AG10803 (cell line): ENCODE measurements at regions not wholly inside any gene's neighbourhood (a gene's known extent, or its start where the extent isn't known, plus 50 kb on each side); places are given as distances from the start of the nearest gene placed in this dataset.

Source experiments
- DNase-seq: peaks from one replicate; pipeline ENCODE4 v3.0.0; 2010; ENCODE audit warnings: low read depth
- H3K4me3 ChIP-seq: 2 replicates; pipeline ENCODE4 v1.5.1; 2011; ENCODE audit warnings: mild to moderate bottlenecking, low read length, control low read depth
- TF ChIP-seq, protein P1 (sequence below): conservative IDR thresholded peaks from 2 replicates; pipeline ENCODE4 v1.5.1; 2011; ENCODE audit warnings: mild to moderate bottlenecking, low read length, control low read depth, inconsistent platforms

DNA sequence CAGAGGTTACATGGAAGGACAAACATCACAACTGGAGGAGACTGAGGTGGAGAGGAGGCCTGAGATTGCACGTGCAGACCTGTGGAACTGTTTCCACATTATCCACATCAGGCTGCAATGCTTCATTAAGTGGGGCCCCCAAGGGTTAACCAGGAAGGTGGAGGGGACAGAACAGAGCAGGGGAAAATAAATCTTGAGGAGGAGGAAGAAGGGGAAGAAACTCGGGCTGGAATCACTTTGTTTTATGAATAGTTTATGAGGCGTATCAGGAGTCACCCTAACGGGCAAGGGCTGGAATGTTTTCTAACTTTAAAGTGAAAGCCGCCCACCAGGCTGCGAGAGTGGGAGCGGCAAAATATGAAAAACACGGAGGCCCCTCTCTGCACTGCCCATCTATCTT lies 154.9 kb downstream of the WNT5A start:
- H3K4me3 ChIP-seq = no peak overlapping the region
- no peak for DNase-seq
- TF ChIP-seq, protein P1, sequence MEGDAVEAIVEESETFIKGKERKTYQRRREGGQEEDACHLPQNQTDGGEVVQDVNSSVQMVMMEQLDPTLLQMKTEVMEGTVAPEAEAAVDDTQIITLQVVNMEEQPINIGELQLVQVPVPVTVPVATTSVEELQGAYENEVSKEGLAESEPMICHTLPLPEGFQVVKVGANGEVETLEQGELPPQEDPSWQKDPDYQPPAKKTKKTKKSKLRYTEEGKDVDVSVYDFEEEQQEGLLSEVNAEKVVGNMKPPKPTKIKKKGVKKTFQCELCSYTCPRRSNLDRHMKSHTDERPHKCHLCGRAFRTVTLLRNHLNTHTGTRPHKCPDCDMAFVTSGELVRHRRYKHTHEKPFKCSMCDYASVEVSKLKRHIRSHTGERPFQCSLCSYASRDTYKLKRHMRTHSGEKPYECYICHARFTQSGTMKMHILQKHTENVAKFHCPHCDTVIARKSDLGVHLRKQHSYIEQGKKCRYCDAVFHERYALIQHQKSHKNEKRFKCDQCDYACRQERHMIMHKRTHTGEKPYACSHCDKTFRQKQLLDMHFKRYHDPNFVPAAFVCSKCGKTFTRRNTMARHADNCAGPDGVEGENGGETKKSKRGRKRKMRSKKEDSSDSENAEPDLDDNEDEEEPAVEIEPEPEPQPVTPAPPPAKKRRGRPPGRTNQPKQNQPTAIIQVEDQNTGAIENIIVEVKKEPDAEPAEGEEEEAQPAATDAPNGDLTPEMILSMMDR = no peak

DNA sequence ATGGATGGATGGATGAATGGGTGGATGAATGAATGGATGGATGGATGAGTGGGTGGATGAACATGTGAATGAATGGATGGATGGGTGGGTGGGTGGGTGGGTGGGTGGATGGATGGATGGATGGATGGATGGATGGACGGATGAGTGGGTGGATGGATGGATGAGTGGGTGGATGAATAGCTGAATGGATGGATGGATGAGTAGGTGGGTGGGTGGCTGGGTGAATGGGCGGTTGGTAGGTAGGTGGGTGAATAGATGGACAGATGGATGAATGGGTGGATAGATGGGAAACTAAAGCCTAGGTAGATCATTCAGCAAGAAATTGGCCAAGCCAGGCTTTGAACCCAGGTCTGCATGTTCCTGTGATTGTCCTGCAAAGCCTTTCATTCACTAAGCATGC lies 155.6 kb downstream of the WNT5A start:
- no peak for DNase-seq
- H3K4me3 ChIP-seq = no peak overlapping the region
- TF ChIP-seq, protein P1 = no peak

DNA sequence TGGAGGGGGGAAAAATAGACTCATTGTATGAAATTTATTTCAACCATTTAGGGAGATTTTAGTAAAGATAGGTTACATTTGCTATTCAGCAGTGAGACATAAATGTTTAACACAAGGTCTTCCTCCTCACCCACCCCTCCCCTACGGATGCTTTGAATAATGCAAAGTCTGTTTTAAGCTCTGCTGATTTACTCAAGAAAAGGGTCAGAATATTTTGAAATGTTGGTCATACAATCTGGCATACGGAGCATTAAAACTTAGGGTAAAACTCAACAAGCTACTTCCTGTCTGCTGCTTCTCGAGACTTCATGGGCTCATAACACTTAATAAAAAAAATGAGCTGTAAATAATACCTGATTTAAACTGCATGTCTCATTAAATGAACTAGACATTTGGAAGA lies 156.3 kb downstream of the WNT5A start:
- peak; percentile 47 for DNase-seq
- no peak overlapping the region for H3K4me3 ChIP-seq
- TF ChIP-seq, protein P1 = no peak

- TF ChIP-seq, protein P1 = no peak
- DNase-seq = peak; percentile 99
- H3K4me3 ChIP-seq = no peak overlapping the region
Observed at GRCh38 chr3:55330355-55330754, 156.8 kb downstream of the WNT5A start.

DNA sequence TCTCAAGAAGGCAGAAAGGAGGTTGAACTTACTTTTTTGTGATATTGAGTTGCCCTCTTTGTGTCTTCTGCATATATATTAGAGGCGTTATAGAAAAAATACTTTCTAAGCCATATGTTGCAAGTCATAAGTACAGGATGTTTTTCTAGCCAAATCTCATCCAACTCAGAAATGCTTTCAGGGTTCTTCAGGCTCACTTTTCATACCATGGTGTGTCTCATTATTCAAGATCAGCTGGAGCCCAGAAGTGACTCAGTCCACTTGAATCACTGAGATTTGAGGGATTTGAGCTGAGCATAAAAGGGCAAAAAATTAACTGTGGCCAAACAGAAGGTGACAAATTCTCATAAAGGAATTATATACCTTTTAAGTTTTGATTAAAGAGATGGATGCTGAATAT lies 157.3 kb downstream of the WNT5A start:
- no peak overlapping the region for H3K4me3 ChIP-seq
- peak; percentile 95 for DNase-seq

DNA sequence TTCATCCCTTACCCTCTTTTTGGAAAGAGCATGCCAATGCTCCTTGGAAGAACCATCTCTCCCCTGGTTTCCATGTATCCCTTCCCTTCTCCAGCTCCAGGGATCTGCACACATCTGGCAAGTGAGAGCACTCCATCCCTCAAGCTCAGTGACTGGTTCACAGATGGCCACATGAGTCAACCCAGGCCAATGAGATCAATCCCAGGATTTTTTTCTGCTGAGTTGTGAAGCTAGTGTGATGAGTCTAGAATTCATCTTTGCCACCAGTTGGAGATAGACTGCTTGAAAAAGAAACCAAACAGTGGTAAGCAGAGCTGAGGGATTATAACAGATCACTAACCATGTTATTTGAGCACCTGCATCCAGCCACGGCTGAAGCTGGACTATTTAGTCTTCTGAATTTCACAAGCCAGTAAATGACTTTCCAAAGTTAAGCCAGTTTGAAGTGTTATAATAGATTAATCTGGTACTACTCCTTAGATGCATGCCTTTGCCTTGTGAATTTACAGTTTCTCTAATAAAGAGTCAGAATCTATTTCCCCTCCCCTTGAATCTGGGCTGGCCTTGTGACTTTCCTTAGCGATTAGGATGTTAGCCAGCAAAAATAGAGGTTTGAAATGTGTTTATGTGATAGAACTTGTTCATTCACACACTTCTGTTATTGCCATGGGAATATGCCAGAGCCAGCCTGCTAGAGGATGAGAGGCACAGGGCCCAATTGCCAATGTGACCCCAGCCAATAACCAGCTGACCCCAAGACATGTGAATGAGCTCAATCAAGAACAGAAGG lies 159.8 kb downstream of the WNT5A start:
- TF ChIP-seq, protein P1 = no peak
- no peak overlapping the region for H3K4me3 ChIP-seq
- DNase-seq = peak; percentile 62

More for the DNA sequence above, 157.3 kb downstream of the WNT5A start:
- TF ChIP-seq, protein P1 = no peak

DNA sequence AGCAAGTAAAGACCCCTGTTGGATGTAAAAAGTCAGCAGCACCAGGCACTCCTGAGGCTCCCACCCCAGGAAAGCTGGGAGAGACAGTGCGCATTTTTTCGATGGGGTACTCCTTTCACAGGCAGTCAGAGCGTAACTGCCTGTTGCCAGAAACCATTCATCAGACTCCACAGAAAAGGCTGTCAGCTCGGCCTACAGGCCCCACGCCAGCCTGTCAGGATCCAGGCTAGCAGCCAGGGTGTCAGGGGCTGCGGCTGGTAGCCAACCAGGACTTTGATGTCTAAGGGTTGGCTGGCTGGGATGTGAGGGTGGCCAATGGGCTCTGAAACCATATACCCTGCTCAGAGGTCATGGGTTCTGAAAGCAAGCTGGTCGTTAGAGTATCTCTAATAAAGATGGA lies 164.5 kb downstream of the WNT5A start:
- H3K4me3 ChIP-seq = no peak overlapping the region
- DNase-seq = peak; percentile 33
- TF ChIP-seq, protein P1 = no peak
